ENCODE measurements at regions not wholly inside any gene's neighbourhood (a gene's known extent, or its start where the extent isn't known, plus 50 kb on each side); places are given as distances from the start of the nearest gene placed in this dataset.

DNA sequence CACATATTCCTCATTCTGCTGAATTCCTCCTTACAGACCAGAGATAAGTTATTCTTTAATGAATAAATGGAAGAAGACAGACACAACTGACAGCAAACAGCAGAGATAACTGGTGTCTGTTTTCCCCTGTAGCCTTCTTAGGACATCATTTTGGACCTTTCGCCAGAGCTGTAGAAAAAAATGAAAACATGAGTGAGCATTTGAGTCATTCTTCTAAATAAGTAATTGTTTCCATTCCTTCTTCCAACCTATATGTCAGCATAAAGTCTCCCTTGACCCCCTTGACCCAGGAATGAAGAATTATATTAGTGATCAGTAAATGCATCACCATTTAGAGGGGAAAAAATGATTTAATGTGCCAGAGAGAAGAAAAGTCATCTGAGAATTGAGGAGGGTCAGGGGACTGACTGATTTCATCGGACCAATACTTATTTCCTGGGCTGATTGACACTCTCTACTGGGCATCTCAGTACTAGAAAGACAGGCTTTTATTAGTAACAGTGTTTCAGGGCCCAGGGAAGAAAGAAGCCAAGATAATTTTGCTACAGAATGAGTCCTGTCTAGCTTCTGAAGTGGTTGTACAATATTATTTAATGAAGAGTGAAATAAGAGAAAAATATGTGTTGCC, 597.0 kb downstream of the PSAT1 start:
- H3K9me3 ChIP-seq (ENCODE audit: insufficient read depth, low read length): no peaks in the 10 kb centered on the region
- H3F3A ChIP-seq (ENCODE audit: insufficient read depth): no peaks in the 10 kb centered on the region
- TF ChIP-seq, protein P1, sequence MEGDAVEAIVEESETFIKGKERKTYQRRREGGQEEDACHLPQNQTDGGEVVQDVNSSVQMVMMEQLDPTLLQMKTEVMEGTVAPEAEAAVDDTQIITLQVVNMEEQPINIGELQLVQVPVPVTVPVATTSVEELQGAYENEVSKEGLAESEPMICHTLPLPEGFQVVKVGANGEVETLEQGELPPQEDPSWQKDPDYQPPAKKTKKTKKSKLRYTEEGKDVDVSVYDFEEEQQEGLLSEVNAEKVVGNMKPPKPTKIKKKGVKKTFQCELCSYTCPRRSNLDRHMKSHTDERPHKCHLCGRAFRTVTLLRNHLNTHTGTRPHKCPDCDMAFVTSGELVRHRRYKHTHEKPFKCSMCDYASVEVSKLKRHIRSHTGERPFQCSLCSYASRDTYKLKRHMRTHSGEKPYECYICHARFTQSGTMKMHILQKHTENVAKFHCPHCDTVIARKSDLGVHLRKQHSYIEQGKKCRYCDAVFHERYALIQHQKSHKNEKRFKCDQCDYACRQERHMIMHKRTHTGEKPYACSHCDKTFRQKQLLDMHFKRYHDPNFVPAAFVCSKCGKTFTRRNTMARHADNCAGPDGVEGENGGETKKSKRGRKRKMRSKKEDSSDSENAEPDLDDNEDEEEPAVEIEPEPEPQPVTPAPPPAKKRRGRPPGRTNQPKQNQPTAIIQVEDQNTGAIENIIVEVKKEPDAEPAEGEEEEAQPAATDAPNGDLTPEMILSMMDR (IDR thresholded peaks at IDR 0.05; ENCODE audit: insufficient read depth, low read length, poor library complexity, severe bottlenecking): no peak
- TF ChIP-seq EZH2phosphoT487 (conservative IDR thresholded peaks at IDR 0.05; ENCODE audit: low read length): no peak
- H4K20me1 ChIP-seq (ENCODE audit: low read depth, low read length): no peaks in the 10 kb centered on the region
- H2AFZ ChIP-seq (ENCODE audit: low read depth, low read length, severe bottlenecking): no peak overlapping the region
- H3K4me2 ChIP-seq (ENCODE audit: low read depth, low read length, poor library complexity, severe bottlenecking): no peak overlapping the region
- no peaks in the 10 kb centered on the region for H3K79me2 ChIP-seq (ENCODE audit: insufficient read depth, low read length)
- no peak overlapping the region for H3K27ac ChIP-seq (ENCODE audit: low read depth, low read length)
- no peaks in the 10 kb centered on the region for H3K36me3 ChIP-seq (ENCODE audit: low read length)
- H3K9me2 ChIP-seq (replicated peaks; ENCODE audit: insufficient read depth, low read length): no peaks in the 10 kb centered on the region
- H3K27me3 ChIP-seq (ENCODE audit: low read length): no peaks in the 10 kb centered on the region
- H3K9ac ChIP-seq (ENCODE audit: low read length): no peak overlapping the region
- H3K4me3 ChIP-seq (ENCODE audit: insufficient read depth, low read length, poor library complexity, severe bottlenecking): no peak overlapping the region

DNA sequence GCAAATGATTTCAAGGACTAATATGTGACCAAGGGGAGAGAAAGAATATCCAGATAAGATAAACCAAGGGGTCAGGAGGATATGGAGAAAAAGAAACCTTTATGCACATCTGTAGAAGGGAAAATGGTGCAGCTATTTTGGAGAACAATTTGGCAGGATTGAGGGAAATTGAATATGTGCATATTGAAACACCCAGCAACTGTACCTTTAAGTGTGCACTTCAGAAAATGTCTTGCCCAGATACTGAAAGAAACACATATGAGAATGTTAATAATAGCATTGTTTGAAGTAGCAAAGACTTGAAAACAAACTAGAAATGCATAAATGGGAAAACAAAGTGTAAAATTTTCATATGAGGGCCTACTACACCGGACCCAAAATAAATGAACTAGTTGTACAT, 599.6 kb downstream of the PSAT1 start:
- Histone ChIP-seq H3K9me3 (ENCODE audit: insufficient read depth, low read length) (no peaks in the 10 kb centered on the region), H3K4me3 (ENCODE audit: insufficient read depth, low read length, poor library complexity, severe bottlenecking) (no peak overlapping the region), H3K9me2 (replicated peaks; ENCODE audit: insufficient read depth, low read length) (no peaks in the 10 kb centered on the region), H3K27ac (ENCODE audit: low read depth, low read length) (no peak overlapping the region), H3F3A (ENCODE audit: insufficient read depth) (no peaks in the 10 kb centered on the region), H3K79me2 (ENCODE audit: insufficient read depth, low read length) (no peaks in the 10 kb centered on the region), H4K20me1 (ENCODE audit: low read depth, low read length) (no peaks in the 10 kb centered on the region), H3K4me2 (ENCODE audit: low read depth, low read length, poor library complexity, severe bottlenecking) (no peak overlapping the region), H3K36me3 (ENCODE audit: low read length) (no peaks in the 10 kb centered on the region), H3K9ac (ENCODE audit: low read length) (no peak overlapping the region), H2AFZ (ENCODE audit: low read depth, low read length, severe bottlenecking) (no peak overlapping the region), H3K27me3 (ENCODE audit: low read length) (0 out of 2 replicates have a peak, but pooled peaks cover 4% of the 10 kb centered on the region)
- TF ChIP-seq, protein P1 (IDR thresholded peaks at IDR 0.05; ENCODE audit: insufficient read depth, low read length, poor library complexity, severe bottlenecking): no peak
- no peak for TF ChIP-seq EZH2phosphoT487 (conservative IDR thresholded peaks at IDR 0.05; ENCODE audit: low read length)

DNA sequence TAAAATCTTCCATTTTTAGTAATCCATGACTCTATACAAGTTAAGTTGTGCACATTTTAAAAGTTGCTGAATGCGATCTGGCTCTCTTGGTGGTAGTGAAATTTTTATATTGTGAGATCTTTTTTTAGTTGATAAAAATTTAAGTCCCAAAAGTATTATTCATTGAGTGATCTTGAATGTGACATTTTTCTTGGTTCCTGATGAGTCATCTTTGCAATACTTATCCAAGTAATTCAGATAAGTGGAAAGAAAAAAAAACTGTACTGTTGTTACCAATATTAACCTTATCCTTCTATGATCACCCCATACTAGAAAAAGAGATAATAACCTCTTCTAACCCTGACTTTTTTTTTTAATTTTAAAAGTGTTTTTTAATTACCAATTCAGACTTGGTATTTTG, 601.3 kb downstream of the PSAT1 start:
- Histone ChIP-seq H3K4me3 (ENCODE audit: insufficient read depth, low read length, poor library complexity, severe bottlenecking) (no peak overlapping the region), H3K27me3 (ENCODE audit: low read length) (0 out of 2 replicates have a peak, but pooled peaks cover 4% of the 10 kb centered on the region), H3K79me2 (ENCODE audit: insufficient read depth, low read length) (no peaks in the 10 kb centered on the region), H2AFZ (ENCODE audit: low read depth, low read length, severe bottlenecking) (no peak overlapping the region), H3F3A (ENCODE audit: insufficient read depth) (no peaks in the 10 kb centered on the region), H3K9me2 (replicated peaks; ENCODE audit: insufficient read depth, low read length) (no peaks in the 10 kb centered on the region), H4K20me1 (ENCODE audit: low read depth, low read length) (no peaks in the 10 kb centered on the region), H3K9me3 (ENCODE audit: insufficient read depth, low read length) (no peaks in the 10 kb centered on the region), H3K9ac (ENCODE audit: low read length) (no peak overlapping the region), H3K27ac (ENCODE audit: low read depth, low read length) (no peak overlapping the region), H3K4me2 (ENCODE audit: low read depth, low read length, poor library complexity, severe bottlenecking) (no peak overlapping the region), H3K36me3 (ENCODE audit: low read length) (no peaks in the 10 kb centered on the region)
- TF ChIP-seq, protein P1 (IDR thresholded peaks at IDR 0.05; ENCODE audit: insufficient read depth, low read length, poor library complexity, severe bottlenecking): no peak
- TF ChIP-seq EZH2phosphoT487 (conservative IDR thresholded peaks at IDR 0.05; ENCODE audit: low read length): no peak
